Natural killer cell (primary cell): ENCODE measurements at regions not wholly inside any gene's neighbourhood (a gene's known extent, or its start where the extent isn't known, plus 50 kb on each side); places are given as distances from the start of the nearest gene placed in this dataset.
A peak's percentile ranks its signal among the peaks of the same experiment; 100 is the strongest.
"Not testable (repeated sequence)": the region's sequence is repeated elsewhere in the genome, so short reads cannot be mapped to it uniquely, and the experiment has no call there.

Experiments
- ATAC-seq, 3 donors: fragments of 150-1000 bp in 2 of 3; fragments of 200-7000 bp in 1 of 3; cut with Tn5 transposase; 1 replicate in 1 of 3; 2 replicates in 2 of 3; pipeline ENCODE4 v1.10.0; 2021; ENCODE audit warnings: mild to moderate bottlenecking in 2 of 3, moderate library complexity in 2 of 3
- DNase-seq, 2 donors: peaks; one replicate each; pipeline versions ENCODE4 v3.0.0 to v3.0.0-alpha.2; 2013 to 2021; ENCODE audit warnings: mixed read lengths in 1 of 2
- H3K27ac ChIP-seq: one replicate; pipeline ENCODE4 v1.5.1; 2013; ENCODE audit warnings: mild to moderate bottlenecking, low read length
- H3K27me3 ChIP-seq: one replicate; pipeline ENCODE4 v1.6.1; 2013; ENCODE audit warnings: low read length; ENCODE audit not compliant: control insufficient read depth, insufficient read depth
- H3K36me3 ChIP-seq: one replicate; pipeline ENCODE4 v1.6.1; 2013; ENCODE audit warnings: low read length; ENCODE audit not compliant: control insufficient read depth, insufficient read depth
- H3K4me1 ChIP-seq: one replicate; pipeline ENCODE4 v1.6.1; 2013; ENCODE audit warnings: low read length; ENCODE audit not compliant: control insufficient read depth, insufficient read depth
- H3K4me3 ChIP-seq: one replicate; pipeline ENCODE4 v1.5.1; 2013; ENCODE audit warnings: low read length
- H3K9me3 ChIP-seq: one replicate; pipeline ENCODE4 v1.6.1; 2013; ENCODE audit warnings: low read length; ENCODE audit not compliant: control insufficient read depth, insufficient read depth
- H3K27ac Mint-ChIP-seq, 2 donors: one replicate each; pipeline ENCODE4 v1.8.0; 2022; ENCODE audit warnings: mild to moderate bottlenecking in 2 of 2, mixed read lengths in 2 of 2, moderate library complexity in 1 of 2
- H3K27me3 Mint-ChIP-seq, 2 donors: one replicate each; pipeline ENCODE4 v1.8.0; 2022; ENCODE audit warnings: low read depth in 2 of 2, mixed read lengths in 2 of 2
- H3K36me3 Mint-ChIP-seq: one replicate; pipeline ENCODE4 v1.8.0; 2022; ENCODE audit warnings: mixed read lengths
- H3K4me1 Mint-ChIP-seq, 2 donors: one replicate each; pipeline ENCODE4 v1.8.0; 2022; ENCODE audit warnings: mixed read lengths in 2 of 2
- H3K4me3 Mint-ChIP-seq: one replicate; pipeline ENCODE4 v1.8.0; 2022; ENCODE audit warnings: mild to moderate bottlenecking, moderate library complexity, mixed read lengths
- H3K9me3 Mint-ChIP-seq, 2 donors: one replicate each; pipeline ENCODE4 v1.8.0; 2022; ENCODE audit warnings: mixed read lengths in 2 of 2
- WGBS: methylation state at CpG from one replicate; pipeline ENCODE4 v1.1.7; 2013; ENCODE audit warnings: missing lambda C conversion rate; ENCODE audit not compliant: insufficient coverage; 5-methylcytosine and 5-hydroxymethylcytosine counted together
- intact Hi-C: fragments of 100-400 bp; cut with micrococcal nuclease; formaldehyde crosslinking; loops from one replicate; pipeline ENCODE4 v1.14.2; 2022
- TF ChIP-seq, protein P1 (sequence below): fragments of 200-600 bp; IDR thresholded peaks from one replicate; pipeline ENCODE4 v1.8.0; 2022; ENCODE audit warnings: antibody characterized with exemption

DNA sequence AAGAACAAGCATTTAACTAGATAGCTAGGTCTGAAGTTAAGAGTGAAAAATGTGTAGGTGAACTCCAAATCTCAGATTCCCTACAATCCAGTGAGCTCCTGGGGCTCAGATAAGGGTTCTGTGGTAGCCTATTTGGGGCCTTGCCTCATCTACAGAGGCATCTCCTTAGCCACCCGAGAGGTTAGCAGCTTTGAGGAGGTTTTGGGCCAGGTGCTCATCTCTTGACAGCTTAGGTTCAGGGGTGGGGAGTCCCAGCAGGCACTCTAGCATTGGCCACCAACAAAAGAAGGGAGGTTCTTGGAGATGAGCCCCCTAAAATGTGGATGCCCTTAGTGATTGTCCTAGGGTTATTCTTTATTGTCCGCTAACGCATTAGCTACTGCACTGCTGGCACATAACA is 184.4 kb upstream of the B3GAT1 start:
- no peaks in the 10 kb centered on the region for H3K4me1 ChIP-seq
- Mint-ChIP-seq H3K36me3 (no peaks in the 10 kb centered on the region), H3K27me3 (peaks cover 18 to 41% of the 10 kb centered on the region in 2 donors), H3K4me1 (peaks cover 4 to 16% of the 10 kb centered on the region in 2 donors), H3K9me3 (no peaks in the 10 kb centered on the region), H3K27ac (no peak overlapping the region), H3K4me3 (no peak overlapping the region)
- H3K36me3 ChIP-seq = no peaks in the 10 kb centered on the region
- H3K4me3 ChIP-seq = no peak overlapping the region
- intact Hi-C loops = no loop called here
- no peak for DNase-seq
- TF ChIP-seq, protein P1, sequence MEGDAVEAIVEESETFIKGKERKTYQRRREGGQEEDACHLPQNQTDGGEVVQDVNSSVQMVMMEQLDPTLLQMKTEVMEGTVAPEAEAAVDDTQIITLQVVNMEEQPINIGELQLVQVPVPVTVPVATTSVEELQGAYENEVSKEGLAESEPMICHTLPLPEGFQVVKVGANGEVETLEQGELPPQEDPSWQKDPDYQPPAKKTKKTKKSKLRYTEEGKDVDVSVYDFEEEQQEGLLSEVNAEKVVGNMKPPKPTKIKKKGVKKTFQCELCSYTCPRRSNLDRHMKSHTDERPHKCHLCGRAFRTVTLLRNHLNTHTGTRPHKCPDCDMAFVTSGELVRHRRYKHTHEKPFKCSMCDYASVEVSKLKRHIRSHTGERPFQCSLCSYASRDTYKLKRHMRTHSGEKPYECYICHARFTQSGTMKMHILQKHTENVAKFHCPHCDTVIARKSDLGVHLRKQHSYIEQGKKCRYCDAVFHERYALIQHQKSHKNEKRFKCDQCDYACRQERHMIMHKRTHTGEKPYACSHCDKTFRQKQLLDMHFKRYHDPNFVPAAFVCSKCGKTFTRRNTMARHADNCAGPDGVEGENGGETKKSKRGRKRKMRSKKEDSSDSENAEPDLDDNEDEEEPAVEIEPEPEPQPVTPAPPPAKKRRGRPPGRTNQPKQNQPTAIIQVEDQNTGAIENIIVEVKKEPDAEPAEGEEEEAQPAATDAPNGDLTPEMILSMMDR = no peak
- H3K27ac ChIP-seq = no peak overlapping the region
- WGBS = 85% methylated on average over 3 of the region's 3 CpGs
- no peak for ATAC-seq
- H3K27me3 ChIP-seq = no peaks in the 10 kb centered on the region
- no peaks in the 10 kb centered on the region for H3K9me3 ChIP-seq

DNA sequence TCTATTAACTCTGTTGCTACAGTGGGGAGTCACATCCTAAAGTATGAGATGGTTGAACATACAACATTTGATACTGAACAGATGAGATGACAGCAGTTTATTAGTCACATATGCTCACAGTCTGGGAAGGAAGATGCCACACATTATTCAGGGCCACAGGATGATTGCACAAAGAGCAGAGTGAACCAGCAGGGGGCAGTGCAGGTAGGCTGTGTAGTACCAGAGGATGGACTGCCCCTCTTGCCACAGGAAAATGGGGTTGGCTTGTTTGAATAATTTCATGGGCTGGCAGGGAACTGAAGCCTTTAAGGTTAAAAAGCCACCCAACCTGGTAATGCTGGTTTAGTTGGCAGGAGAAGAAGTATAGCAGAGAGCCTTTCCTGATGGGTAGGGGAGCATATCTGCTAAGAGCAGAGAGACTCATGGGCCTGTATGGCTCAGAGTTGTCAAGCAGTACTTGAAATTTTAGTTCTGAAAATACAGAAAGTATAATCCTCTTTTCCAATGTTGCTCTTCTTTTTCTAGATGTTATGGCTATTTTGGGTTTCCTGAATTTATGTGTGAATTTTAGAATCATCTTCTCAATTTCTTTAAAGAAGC is 180.4 kb upstream of the B3GAT1 start:
- ATAC-seq (peak; percentile 81 to 95 (median 88)), DNase-seq (peak; percentile 44 to 57)
- Histone ChIP-seq H3K4me1 (no peaks in the 10 kb centered on the region), H3K4me3 (no peak overlapping the region), H3K9me3 (no peaks in the 10 kb centered on the region), H3K27me3 (no peaks in the 10 kb centered on the region), H3K36me3 (no peaks in the 10 kb centered on the region), H3K27ac (no peak overlapping the region)
- intact Hi-C loops = no loop called here
- H3K27me3 Mint-ChIP-seq = peaks cover 15 to 38% of the 10 kb centered on the region in 2 donors
- H3K9me3 Mint-ChIP-seq = no peaks in the 10 kb centered on the region
- H3K36me3 Mint-ChIP-seq = no peaks in the 10 kb centered on the region
- H3K27ac Mint-ChIP-seq = no peak overlapping the region
- H3K4me1 Mint-ChIP-seq = peaks cover 5 to 11% of the 10 kb centered on the region in 2 donors
- TF ChIP-seq, protein P1 = peak; percentile 67
- H3K4me3 Mint-ChIP-seq = no peak overlapping the region

DNA sequence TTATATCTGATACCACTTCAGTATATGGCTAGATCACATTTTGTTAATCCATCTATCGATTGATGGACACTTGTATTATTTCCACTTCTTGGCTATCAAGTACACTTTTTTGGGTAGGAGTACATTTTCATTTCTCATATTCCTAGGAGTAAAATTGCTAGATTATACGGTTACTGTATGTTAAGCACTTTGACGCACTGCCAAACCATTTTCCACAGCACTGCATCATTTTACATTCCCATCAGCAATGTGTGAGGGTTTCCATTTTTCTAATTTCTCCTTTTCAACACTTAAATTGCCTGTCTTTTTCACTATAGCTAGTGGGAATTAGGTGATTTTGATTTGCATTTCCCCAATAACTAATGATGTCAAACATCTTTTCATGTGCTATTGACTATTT is 179.3 kb upstream of the B3GAT1 start:
- no peaks in the 10 kb centered on the region for H3K27me3 ChIP-seq
- ATAC-seq (no peak), DNase-seq (no peak)
- intact Hi-C loops = no loop called here
- H3K36me3 ChIP-seq = no peaks in the 10 kb centered on the region
- no peak overlapping the region for H3K27ac ChIP-seq
- H3K4me3 ChIP-seq = no peak overlapping the region
- no peaks in the 10 kb centered on the region for H3K4me1 ChIP-seq
- Mint-ChIP-seq H3K9me3 (no peaks in the 10 kb centered on the region), H3K27ac (no peak overlapping the region), H3K4me3 (no peak overlapping the region), H3K27me3 (peaks cover 18 to 45% of the 10 kb centered on the region in 2 donors), H3K36me3 (no peaks in the 10 kb centered on the region), H3K4me1 (peaks cover 5 to 15% of the 10 kb centered on the region in 2 donors)
- WGBS = 100% methylated on average over 2 of the region's 3 CpGs
- TF ChIP-seq, protein P1 = no peak
- no peaks in the 10 kb centered on the region for H3K9me3 ChIP-seq

GRCh38 chr11:134589129-134589528 is 177.1 kb upstream of the B3GAT1 start:
- Histone ChIP-seq H3K4me3 (no peak overlapping the region), H3K27me3 (no peaks in the 10 kb centered on the region), H3K9me3 (no peaks in the 10 kb centered on the region), H3K27ac (no peak overlapping the region), H3K4me1 (peaks cover 18% of the 10 kb centered on the region), H3K36me3 (no peaks in the 10 kb centered on the region)
- TF ChIP-seq, protein P1 = no peak
- Mint-ChIP-seq H3K9me3 (no peaks in the 10 kb centered on the region), H3K4me1 (peaks cover 19 to 32% of the 10 kb centered on the region in 2 donors), H3K36me3 (no peaks in the 10 kb centered on the region), H3K27ac (no peak overlapping the region), H3K4me3 (no peak overlapping the region), H3K27me3 (peaks cover 12 to 41% of the 10 kb centered on the region in 2 donors)
- DNase-seq = no peak
- ATAC-seq = no peak
- WGBS = 61% methylated on average over 5 of the region's 5 CpGs
- intact Hi-C loops = loop anchor here (10.0 kb wide), 1 partner anchor 364 kb away; the partner anchor contains the start of genes NCAPD3 and VPS26B

DNA sequence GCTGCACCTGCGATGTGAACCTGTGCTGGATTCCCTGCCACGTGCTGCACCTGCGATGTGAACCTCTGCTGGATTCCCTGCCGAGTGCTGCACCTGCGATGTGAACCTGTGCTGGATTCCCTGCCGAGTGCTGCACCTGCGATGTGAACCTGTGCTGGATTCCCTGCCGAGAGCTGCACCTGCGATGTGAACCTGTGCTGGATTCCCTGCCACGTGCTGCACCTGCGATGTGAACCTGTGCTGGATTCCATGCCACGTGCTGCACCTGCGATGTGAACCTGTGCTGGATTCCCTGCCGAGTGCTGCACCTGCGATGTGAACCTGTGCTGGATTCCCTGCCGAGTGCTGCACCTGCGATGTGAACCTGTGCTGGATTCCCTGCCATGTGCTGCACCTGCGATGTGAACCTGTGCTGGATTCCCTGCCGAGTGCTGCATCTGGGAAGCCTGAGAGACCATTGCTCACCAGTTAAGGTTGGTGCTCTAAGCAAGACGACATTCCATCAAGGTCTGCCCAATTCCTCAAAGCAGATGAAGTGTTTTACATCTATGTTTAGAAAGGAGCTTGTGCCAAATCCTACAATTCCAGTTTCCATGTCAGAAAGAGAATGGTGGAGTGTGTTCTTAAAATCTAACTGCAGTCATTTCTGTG is 176.5 kb upstream of the B3GAT1 start:
- H3K4me3 ChIP-seq, H3K4me3 Mint-ChIP-seq, H3K36me3 ChIP-seq, H3K27ac Mint-ChIP-seq, H3K9me3 Mint-ChIP-seq, H3K9me3 ChIP-seq, H3K27ac ChIP-seq, DNase-seq, ATAC-seq, H3K27me3 ChIP-seq, H3K36me3 Mint-ChIP-seq: not testable (repeated sequence)
- H3K4me1 ChIP-seq = peaks cover 23% of the 10 kb centered on the region
- peaks cover 12 to 36% of the 10 kb centered on the region in 2 donors for H3K27me3 Mint-ChIP-seq
- intact Hi-C loops = loop anchor here (10.0 kb wide), 1 partner anchor 364 kb away; the partner anchor contains the start of genes NCAPD3 and VPS26B
- WGBS = 92% methylated on average over 20 of the region's 20 CpGs
- peaks cover 24 to 37% of the 10 kb centered on the region in 2 donors for H3K4me1 Mint-ChIP-seq
